Osteoblast (primary cell): ENCODE measurements at regions not wholly inside any gene's neighbourhood (a gene's known extent, or its start where the extent isn't known, plus 50 kb on each side); places are given as distances from the start of the nearest gene placed in this dataset.

ENCODE experiments used
- DNase-seq: peaks from one replicate; pipeline ENCODE4 v3.0.0; 2011; ENCODE audit warnings: low spot score, mixed read lengths; ENCODE audit not compliant: insufficient read length; ENCODE audit errors: missing footprints
- H2AFZ ChIP-seq: 2 replicates; pipeline ENCODE4 v1.6.0; 2011; ENCODE audit warnings: mild to moderate bottlenecking, low read length
- H3K27ac ChIP-seq: 2 replicates; pipeline ENCODE4 v1.5.1; 2011; ENCODE audit warnings: mild to moderate bottlenecking, low read depth, low read length, moderate library complexity
- H3K27me3 ChIP-seq: 2 replicates; pipeline ENCODE4 v1.6.0; 2012; ENCODE audit warnings: mild to moderate bottlenecking, control low read depth, inconsistent platforms, low read length, moderate library complexity; ENCODE audit not compliant: insufficient read depth
- H3K36me3 ChIP-seq: 2 replicates; pipeline ENCODE4 v1.5.1; 2011; ENCODE audit warnings: mild to moderate bottlenecking, low read length, control low read depth, moderate library complexity; ENCODE audit not compliant: insufficient read depth
- H3K4me1 ChIP-seq: 2 replicates; pipeline ENCODE4 v1.5.1; 2011; ENCODE audit warnings: mild to moderate bottlenecking, low read length, control low read depth, moderate library complexity; ENCODE audit not compliant: insufficient read depth
- H3K4me2 ChIP-seq: 2 replicates; pipeline ENCODE4 v1.6.0; 2011; ENCODE audit warnings: mild to moderate bottlenecking, low read length; ENCODE audit not compliant: insufficient read depth
- H3K4me3 ChIP-seq: fragments of 200-600 bp; sonication (generic); 3 replicates; pipeline ENCODE4 v1.5.1; 2012; ENCODE audit warnings: mild to moderate bottlenecking, low read length, inconsistent platforms; ENCODE audit not compliant: insufficient read depth
- H3K79me2 ChIP-seq: 2 replicates; pipeline ENCODE4 v1.6.0; 2012; ENCODE audit warnings: mild to moderate bottlenecking, low read length, control low read depth, inconsistent platforms; ENCODE audit not compliant: insufficient read depth
- H3K9me3 ChIP-seq: 2 replicates; pipeline ENCODE4 v1.5.1; 2011; ENCODE audit warnings: low read depth, low read length, control low read depth
- H4K20me1 ChIP-seq: 2 replicates; pipeline ENCODE4 v1.6.0; 2012; ENCODE audit warnings: mild to moderate bottlenecking, low read length, control low read depth; ENCODE audit not compliant: insufficient read depth
- TF ChIP-seq, protein P1 (sequence below): IDR thresholded peaks from 2 replicates; pipeline ENCODE4 v1.5.1; 2011; ENCODE audit warnings: mild to moderate bottlenecking, low read depth, low read length, moderate library complexity; ENCODE audit errors: extremely low read depth

DNA sequence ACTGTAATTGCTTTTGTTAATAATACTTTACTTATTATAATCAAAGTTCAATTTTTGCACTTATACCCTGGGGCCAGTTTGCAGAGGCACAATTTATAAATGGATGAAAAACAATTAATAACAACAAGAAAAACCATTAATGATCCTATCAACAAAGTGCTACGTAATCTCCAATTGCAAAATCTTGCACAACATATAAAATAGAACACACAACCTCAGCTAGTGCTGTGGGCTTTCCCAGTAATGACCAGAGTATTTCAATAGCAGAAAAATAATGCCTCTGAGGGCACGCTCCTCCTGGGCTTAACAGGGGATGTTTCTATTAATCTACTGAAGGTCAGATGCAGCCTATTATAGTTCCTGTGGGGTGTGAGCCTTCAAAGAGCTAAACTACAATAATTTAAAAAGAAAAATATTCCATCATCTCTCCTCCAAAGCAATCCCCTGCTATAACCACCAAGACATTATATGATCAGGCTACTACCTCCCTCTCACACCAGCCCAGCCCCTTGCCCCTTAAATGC, 508.5 kb upstream of the SLIT2 start:
- Histone ChIP-seq H2AFZ (no peak overlapping the region), H3K36me3 (no peaks in the 10 kb centered on the region), H3K27ac (no peak overlapping the region), H3K27me3 (no peaks in the 10 kb centered on the region), H3K4me3 (no peak overlapping the region), H4K20me1 (no peaks in the 10 kb centered on the region), H3K79me2 (no peaks in the 10 kb centered on the region), H3K4me2 (no peak overlapping the region), H3K4me1 (peaks cover 13% of the 10 kb centered on the region), H3K9me3 (no peaks in the 10 kb centered on the region)
- TF ChIP-seq, protein P1, sequence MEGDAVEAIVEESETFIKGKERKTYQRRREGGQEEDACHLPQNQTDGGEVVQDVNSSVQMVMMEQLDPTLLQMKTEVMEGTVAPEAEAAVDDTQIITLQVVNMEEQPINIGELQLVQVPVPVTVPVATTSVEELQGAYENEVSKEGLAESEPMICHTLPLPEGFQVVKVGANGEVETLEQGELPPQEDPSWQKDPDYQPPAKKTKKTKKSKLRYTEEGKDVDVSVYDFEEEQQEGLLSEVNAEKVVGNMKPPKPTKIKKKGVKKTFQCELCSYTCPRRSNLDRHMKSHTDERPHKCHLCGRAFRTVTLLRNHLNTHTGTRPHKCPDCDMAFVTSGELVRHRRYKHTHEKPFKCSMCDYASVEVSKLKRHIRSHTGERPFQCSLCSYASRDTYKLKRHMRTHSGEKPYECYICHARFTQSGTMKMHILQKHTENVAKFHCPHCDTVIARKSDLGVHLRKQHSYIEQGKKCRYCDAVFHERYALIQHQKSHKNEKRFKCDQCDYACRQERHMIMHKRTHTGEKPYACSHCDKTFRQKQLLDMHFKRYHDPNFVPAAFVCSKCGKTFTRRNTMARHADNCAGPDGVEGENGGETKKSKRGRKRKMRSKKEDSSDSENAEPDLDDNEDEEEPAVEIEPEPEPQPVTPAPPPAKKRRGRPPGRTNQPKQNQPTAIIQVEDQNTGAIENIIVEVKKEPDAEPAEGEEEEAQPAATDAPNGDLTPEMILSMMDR: no peak
- DNase-seq: no peak

DNA sequence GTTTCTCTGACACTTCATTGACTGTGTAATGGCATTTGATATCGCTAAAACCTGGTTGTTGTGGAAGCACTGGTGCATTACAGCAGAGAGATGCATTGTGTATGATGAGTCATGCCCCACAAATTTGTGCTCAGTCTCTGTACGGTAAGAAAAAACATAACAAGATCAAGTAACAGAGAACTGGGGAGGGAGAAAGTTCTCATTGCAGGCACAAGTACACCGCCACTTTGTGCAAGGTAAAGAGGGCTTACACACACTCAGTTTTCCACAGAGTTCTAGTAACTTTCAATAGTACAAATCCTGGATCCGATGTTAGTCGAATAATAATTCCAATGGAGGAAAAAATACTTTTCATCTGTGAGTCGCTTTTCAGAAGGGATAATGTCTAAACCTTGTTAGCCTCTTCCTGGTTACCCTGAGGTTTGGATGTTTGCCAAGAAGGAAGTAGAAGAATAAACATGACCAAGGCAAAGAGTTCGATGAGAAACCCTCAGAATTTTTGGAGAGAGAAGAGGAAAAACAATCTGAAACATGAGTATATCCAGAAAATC, 512.5 kb upstream of the SLIT2 start:
- Histone ChIP-seq H3K4me3 (peak overlapping the region; percentile 59), H2AFZ (peak overlapping the region; percentile 73), H3K4me1 (peaks cover 13% of the 10 kb centered on the region), H3K36me3 (no peaks in the 10 kb centered on the region), H3K27ac (peak overlapping the region; percentile 79), H3K4me2 (peak overlapping the region; percentile 77), H3K79me2 (no peaks in the 10 kb centered on the region), H4K20me1 (no peaks in the 10 kb centered on the region), H3K27me3 (no peaks in the 10 kb centered on the region), H3K9me3 (no peaks in the 10 kb centered on the region)
- TF ChIP-seq, protein P1: no peak
- no peak for DNase-seq

DNA sequence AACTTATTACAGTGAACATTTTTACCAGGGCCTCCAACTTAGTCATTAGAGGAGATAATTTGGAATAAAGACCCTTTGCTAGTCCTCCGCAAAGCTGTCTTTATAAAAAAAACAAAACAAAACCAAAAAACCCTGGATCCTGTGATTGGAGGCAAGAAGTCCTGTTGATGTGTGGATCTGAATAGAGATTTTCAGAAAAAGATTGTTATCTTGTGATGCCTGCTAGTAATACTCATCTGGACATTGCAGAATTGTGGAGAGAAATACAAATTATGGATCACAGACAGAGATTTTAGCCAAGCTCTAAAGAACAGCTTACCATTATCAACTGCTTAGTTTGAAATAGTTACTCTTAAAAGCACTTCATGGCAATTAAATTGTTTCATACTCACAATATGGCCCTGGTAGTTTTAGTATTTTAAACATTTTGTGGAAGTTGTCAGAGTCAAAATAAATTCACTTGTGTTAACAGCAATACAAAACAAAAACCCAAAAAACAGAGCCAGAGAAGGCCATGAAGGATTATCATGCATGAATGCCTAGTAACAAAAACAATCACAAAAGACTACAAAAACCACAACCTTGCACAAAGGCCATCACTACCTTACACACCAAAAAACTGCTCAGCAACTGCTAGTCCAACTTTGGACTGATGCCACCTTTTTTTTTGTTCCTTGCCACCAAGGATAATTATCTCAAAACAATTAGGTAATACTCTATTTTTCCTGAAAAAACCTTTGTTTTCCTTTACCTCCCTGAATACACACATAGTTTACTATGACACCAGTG, 514.5 kb upstream of the SLIT2 start:
- TF ChIP-seq, protein P1: no peak
- Histone ChIP-seq H3K36me3 (no peaks in the 10 kb centered on the region), H3K27me3 (no peaks in the 10 kb centered on the region), H3K4me3 (no peak overlapping the region), H3K4me1 (peaks cover 13% of the 10 kb centered on the region), H3K4me2 (no peak overlapping the region), H3K27ac (no peak overlapping the region), H3K9me3 (no peaks in the 10 kb centered on the region), H4K20me1 (no peaks in the 10 kb centered on the region), H3K79me2 (no peaks in the 10 kb centered on the region), H2AFZ (no peak overlapping the region)
- DNase-seq: no peak

- Histone ChIP-seq H3K4me3 (peak overlapping the region; percentile 1), H3K36me3 (no peaks in the 10 kb centered on the region), H2AFZ (peak overlapping the region; percentile 28), H3K4me2 (peak overlapping the region; percentile 47), H4K20me1 (no peaks in the 10 kb centered on the region), H3K9me3 (no peaks in the 10 kb centered on the region), H3K79me2 (no peaks in the 10 kb centered on the region), H3K4me1 (peaks cover 12% of the 10 kb centered on the region), H3K27ac (no peak overlapping the region), H3K27me3 (no peaks in the 10 kb centered on the region)
- no peak for DNase-seq
- TF ChIP-seq, protein P1: no peak
Observed at GRCh38 chr4:19735012-19735411, 516.7 kb upstream of the SLIT2 start.
